GM19328 (cell line): ENCODE measurements at regions not wholly inside any gene's neighbourhood (a gene's known extent, or its start where the extent isn't known, plus 50 kb on each side); places are given as distances from the start of the nearest gene placed in this dataset.

Source experiments
- ATAC-seq: cut with Tn5 transposase; IDR thresholded peaks from one replicate; pipeline ENCODE4 v1.9.1; 2021; ENCODE audit warnings: mild to moderate bottlenecking, moderate library complexity; ENCODE audit not compliant: unreplicated experiment

DNA sequence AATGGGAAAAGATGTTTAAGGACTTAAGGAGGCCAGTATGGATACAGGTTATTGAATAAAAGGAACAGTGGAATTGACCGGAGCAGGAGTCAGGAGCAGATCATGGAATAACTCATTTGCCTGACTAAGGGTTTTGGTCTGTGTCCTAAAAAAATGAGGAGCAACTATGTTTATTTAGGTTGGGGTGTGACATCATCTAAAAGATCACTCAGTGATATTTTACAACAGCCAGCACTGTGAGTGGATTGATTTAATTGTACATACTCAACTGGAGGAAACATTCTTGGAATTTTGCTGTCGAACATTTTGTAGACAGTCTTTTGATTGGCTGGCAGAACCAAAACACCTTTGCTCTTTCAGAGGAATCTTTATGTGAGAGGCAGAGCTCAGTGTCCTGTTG, 348.6 kb upstream of the CDIN1 start:
- ATAC-seq: no peak

DNA sequence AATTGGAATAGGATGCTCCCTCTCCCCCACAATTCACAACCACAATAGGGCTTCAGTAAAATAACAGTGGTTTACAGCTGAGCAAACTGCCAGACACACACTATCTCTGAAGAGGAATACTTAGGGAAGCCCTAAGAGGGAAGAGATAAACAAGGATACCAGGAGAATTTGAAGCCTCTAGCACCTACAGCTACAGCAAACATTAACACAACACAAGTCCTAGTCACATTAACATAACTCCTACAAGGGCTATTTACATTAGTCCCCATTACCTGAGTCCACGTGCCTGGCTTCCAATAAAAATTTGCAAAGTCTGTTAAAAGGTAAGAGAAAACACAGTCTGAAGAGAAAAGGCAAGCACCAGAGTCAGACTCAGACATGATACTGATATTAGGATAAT, 346.9 kb upstream of the CDIN1 start:
- no peak for ATAC-seq

DNA sequence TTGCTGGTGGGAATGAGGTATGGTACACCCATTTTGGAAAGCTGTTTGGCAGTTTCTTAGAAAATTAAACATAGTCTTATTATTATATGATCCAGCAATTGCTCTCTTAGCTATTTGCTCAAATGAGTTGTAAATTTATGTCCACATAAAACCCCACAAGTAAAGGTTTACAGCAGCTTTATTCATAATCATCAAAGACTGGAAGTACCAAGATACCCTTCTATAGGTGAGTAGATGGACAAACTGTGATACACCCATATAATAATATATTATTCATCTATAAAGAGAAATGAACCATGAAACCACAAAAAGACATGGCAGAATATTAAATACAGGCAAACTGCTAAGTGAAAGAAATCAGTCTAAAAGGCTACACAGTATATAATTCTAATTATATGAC, 344.7 kb upstream of the CDIN1 start:
- no peak for ATAC-seq

DNA sequence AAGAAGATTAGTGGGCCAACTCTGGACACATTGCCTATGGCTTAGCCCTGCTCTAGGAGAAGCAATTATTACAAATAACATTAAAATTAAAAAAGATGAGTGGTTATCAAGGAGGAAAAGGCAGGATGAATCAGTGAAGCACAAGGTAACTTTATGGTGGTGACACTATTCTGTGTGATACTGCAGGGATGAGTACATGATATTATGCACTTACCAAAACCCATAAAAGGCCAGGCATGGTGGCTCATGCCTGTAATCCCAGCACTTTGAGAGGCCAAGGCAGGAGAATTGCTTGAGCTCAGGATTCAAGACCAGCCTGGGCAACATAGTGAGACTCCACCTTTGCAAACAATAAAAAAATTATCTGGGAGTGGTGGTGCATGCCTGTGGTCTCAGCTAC, 344.3 kb upstream of the CDIN1 start:
- no peak for ATAC-seq

DNA sequence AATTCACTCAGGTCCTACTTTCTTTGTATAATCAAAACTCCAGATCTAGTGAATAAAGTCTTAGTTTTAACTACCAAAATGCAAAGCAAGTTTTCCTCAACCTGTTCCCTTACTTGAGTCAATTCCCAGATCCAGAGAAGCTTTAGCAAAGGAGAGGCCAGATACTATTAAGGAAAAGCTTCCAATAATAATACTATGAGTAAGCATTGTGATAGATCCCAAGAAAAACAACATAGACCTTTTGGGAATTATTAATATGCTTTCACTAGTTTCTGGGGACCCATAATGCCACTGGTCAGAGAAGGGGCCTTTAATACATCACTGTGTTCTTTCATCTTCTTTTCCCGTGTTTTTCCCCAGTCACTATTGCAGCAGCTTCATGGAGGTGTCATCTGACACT, 339.9 kb upstream of the CDIN1 start:
- ATAC-seq: no peak

DNA sequence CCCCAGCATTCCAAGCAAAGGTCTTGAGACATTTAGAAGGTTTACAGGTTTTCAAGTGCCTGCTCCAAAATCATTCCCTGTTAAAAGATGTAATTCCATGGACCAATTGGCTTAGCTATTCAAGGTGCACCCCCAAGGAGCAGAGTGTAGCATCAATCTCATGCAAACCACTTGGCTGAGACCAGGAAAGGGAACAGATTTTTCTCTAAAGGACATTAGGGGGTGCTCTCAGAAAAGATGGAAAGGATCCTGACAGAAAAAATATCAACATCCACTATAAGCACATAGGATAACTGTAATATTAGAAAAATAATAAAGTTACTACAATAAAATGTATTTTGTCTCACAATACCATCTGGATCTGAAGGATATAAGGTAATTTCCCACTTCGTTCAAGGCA, 328.0 kb upstream of the CDIN1 start:
- ATAC-seq: no peak

DNA sequence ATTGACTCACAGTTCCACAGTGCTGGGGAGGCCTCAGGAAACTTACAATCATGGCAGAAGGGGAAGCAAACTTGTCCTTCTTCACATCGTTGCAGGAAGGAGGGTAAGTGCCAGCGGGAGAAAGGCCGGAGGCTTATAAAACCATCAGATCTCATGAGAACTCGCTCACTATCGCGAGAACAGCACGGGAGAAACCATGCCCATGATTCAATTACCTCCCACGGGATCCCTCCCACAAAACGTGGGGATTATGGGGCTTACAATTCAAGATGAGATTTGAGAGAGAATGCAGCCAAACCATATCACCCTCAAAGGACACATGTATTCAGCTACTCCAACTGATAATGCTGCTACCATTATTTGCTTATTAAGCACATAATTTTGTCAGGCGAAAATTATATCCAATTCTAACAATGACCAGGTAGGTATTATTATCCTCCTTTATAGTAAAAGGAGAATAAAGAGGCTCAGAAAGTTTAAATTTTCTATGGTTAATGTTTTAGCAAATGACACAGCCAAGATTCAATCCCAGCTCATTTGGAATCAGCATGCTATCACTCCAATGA, 327.2 kb upstream of the CDIN1 start:
- no peak for ATAC-seq

DNA sequence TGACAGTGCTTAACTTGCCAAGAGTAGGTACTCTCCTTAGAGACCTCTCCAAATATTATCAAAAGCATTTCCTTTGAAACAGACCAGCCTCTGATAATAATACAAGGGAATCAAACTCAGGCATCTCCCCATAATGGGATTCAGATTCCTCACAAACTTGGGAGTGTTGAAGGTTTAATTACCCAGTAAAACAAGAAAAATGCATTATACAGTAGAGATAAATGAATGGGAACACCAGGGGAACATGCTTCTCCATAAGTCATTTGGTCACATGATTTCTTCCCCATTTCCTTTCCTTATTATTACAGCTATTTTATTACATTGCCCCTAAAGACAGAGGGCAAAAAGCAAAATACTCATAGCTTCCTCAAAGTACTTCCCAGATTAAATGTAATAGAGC, 325.0 kb upstream of the CDIN1 start:
- no peak for ATAC-seq

DNA sequence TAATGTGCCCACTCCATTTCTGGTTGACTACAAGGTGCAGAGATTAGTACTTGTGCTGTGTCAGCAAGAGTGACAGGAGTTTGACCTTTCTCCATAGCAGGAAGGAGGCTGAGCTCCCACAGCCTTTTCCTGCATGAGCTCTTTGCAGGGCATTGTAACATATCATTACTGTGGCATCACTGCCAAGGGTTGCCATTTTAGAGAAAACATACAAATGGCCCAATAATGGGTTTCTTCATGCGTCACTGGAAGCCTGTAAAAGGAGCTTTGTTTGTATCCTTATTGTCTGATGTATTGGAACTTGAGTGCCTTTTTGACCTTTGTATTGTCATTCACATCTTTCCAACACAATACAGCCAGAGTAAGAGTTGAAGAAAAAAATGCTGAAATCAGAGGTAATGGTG, 323.0 kb upstream of the CDIN1 start:
- no peak for ATAC-seq

DNA sequence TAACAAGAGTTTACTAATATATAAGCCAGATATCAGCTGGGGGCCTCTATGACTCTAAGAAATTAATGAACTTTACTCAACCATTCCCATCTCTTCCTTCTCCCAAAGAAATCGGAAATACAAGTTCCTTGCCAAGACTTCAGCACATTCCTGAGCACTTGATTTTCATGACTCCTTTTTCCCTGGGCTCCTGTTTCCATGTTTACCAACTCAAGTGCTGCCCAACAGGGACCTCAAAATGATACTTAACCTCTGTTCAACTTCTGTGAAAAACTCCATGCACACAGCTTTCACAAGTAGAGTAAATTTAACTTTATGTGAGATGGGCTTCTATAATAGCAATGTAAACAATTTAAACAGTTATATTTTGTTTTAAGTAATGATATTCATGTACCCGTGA, 315.8 kb upstream of the CDIN1 start:
- ATAC-seq: no peak

DNA sequence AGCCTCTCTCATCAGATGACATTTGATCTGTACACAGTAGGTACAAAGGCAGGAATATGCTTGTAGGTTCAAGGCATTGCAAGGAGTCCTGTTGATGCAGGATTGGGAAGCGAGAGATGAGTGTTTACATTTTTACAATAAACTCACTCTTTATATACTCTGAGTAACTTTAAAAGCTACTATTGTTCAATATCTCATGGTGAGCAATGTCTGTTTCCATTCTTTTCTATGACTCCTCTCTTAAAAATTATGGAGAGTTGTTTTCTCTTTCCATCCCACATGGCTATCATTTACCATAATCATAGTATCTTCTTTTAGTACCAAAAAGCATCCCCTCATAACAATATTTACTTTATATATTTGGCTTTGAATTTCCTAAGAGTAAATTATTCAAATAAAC, 314.0 kb upstream of the CDIN1 start:
- no peak for ATAC-seq

DNA sequence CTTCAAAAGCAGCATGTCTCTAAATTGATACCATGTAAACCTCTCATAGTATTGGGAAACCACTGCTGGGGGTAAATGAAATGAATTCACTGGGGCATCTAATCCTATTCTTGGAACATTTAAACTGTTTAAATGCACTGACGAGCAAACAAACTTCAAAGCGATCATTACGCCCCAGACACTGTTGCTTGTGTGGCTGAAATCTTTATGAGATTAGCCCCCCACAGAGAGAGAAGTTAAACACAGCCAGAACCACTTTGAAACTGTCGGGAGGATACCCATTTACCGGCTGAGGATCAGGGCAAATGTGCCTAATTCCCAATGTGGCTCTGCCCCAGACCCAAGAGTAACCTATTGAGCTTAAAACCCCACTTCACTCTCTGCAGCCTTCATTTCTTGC, 308.4 kb upstream of the CDIN1 start:
- ATAC-seq: no peak

DNA sequence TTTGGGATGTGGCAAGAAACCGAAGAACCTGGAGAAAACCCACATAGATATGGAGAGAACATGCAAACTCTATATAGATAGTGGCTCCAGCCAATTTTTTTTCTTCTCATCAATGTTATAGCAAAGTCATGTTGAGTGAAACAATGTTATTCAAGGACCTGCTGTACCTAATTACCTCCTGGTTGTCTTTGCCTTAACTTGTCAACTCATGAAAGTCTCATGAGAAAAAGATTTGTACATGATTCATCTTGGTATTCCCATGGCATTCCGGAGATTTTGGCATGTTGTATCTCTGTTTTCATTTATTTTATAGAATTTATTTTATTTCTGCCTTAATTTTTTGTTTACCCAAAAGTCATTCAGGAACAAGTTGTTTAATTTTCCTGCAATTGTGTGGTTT, 303.8 kb upstream of the CDIN1 start:
- no peak for ATAC-seq

DNA sequence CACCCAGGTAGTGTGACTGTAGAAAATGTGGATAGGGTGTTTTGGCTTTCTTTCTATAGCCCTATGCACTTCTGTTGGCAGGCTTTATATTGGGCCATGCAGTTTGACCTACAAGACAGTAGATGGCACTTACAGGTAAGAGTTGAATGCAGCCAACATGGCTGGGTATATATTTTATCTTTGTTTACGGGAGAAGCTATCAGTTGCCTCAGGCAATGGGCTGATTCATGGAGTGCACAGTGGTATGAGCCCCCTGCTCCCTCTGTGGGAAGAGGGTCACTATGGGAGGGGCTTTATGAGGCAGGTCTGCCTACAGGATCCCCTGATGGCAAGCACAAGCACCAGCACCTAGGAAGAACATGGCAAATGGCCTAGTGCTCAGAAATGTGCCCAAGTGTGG, 301.2 kb upstream of the CDIN1 start:
- no peak for ATAC-seq

DNA sequence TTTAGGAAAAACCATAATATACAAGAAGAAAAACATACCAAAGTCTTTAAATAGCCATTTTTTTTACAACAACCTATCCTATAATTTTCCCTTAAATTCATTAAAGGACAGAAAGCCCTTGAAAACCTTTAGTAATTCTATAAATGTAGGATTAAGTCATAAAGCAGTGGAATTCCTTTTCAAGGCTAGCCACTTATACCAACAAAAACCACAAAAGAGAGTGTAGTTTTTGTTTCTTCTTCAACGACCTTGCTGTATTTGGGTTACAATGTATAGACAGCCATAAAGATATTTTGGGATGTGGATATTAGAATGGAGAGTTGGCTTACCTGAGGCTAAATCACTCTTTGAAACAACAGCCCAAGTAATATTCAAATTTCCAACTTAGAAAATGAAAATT, 296.6 kb upstream of the CDIN1 start:
- ATAC-seq: no peak

DNA sequence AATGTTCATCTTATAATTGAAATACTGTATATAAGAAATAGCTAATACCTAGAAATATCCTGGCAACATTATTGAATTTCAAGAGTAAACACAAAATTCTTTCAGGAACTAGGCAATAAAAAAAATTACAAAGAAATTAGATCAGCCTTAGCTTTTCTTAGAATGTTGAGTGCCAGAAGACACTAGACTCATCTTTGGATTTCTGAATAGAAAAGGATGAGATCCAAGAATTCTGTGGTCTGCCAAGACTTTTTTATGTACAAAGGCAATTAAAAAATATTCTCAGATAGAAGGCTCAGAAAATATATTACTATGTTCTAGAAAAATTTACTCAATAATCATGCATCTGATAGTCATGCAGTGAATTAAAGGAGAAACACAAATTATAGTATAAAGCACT, 294.5 kb upstream of the CDIN1 start:
- ATAC-seq: no peak

DNA sequence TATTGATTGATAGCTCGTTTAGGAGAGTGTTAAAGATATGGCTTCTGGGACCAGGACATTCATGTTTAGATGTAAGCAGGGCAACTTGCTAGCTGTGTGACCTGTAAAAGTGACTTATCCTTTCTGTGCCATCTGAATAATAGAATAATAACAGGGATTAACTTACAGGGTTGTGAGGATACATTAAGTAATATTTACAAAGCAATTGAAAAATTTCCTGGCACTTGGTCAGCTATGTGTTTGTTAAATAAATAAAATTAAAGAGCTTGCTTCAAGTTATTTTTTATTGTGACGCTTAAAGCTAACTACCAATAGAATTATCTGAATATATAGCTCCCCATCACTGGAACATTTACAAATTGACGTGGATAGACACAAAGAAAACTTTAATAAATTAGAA, 287.9 kb upstream of the CDIN1 start:
- no peak for ATAC-seq

DNA sequence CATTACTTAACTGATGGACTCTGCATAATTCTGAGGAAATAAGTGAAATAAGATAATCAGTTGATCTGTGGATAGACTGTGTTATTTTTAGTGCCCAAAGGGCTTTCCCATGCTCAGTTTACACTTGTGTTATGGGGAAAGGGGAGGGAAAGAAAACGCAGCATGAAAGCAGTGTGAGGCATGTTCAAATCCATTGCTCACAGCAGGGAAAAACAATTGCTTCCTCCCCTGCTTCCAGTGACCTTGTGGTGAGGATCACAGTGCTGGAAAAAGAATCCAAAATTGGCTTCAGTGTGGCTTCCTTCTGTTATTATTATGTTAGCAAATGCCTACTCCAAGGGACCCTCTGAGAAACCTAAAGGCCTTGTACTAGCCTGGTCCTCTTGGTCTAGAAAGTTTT, 285.1 kb upstream of the CDIN1 start:
- ATAC-seq: no peak

DNA sequence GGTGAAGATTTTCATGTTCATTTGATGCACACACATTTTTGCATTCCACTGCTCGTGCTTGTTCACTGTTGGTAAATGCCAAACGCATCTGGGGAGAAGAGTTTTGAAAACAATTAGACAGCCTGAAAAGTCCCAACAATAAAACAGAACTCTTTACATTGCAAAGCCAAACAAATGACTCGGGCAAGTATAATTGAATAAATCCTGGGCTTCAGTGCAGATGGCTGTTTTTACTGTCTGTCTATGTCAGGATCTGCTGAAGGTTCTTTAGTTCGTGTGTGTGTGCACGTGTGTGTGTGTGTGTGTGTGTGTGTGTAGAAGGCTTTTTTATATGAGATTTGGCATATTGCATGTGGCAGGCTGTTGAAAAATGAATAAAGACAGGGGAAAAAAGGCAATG, 277.5 kb upstream of the CDIN1 start:
- ATAC-seq: no peak

DNA sequence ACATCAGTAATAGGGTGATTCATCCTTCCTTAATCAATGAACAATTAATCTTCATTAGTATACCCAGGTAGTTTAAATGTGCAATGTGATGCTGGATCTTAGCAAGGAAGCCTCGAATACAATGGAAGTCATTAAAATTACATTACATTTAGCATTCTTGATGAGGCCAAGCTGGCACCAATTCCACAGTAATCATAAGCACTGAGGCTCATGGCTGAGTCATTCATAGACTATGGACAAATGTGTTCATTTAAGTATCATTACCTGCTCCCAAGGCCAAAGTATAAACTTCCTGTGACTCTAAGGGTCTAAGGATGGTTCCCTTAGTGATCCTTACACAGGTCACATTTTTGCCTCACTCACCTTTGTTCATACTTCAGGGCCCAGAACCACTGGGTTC, 266.4 kb upstream of the CDIN1 start:
- ATAC-seq: no peak

DNA sequence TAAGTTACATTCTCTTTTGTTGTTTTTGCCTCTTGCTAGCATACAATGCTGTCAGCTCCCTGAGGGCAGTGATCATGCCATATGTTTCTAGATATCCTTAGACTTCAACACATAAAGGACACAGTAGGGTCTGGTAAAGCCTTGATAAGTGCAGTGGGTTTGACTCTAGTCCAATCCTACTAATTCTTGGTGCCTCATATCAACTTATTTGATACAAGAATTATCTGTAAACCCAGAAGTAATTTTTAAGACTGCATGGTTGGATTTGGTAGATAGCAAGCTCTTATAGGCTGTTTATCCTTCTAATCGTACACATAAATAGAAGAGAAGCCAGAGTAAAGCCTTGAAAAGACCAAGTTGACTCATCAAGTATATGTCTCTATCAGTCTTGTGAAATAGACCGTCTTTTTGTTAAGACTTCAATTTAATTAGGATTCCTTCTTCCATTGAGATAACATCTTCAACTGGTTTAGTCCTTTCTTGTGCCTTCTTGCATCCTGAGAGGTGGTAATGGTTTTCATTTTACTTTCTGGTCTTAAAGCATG, 265.6 kb upstream of the CDIN1 start:
- no peak for ATAC-seq

DNA sequence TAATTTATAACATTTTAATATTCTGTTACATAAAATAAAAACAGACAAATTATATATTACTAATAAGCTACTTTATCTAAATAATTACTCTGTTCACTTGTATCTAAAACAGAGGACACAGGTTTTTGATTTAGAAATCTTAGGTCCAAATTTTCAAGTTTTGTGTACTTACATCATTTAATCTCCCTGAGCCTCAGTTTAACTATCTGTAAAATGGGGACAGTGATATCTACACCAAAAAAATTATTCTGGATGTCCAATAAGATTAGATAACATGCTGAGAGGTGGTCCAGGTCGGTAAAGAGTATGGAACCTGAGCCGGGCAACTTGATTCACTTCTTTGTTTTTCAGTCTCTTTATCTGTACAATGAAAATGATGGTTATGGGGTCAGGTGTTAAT, 263.8 kb upstream of the CDIN1 start:
- ATAC-seq: no peak

DNA sequence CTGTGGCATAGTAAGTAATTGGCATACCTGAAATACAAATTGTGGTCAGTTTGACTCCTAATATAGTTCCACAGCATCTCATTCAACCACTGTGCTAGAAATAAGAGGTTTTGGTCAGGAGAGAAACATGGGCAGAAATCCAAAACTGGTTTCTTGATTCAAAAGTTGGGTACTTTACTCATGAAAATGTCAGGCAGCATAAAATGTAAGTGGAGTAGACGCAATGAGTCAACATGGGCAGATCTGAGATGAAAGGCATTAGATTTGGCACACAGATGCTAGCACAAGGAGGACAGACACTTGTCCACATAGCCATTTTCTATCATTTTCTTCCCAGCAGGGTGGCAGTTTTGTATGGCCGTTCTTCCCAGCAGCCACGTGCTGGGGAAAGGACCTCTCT, 255.8 kb upstream of the CDIN1 start:
- no peak for ATAC-seq

DNA sequence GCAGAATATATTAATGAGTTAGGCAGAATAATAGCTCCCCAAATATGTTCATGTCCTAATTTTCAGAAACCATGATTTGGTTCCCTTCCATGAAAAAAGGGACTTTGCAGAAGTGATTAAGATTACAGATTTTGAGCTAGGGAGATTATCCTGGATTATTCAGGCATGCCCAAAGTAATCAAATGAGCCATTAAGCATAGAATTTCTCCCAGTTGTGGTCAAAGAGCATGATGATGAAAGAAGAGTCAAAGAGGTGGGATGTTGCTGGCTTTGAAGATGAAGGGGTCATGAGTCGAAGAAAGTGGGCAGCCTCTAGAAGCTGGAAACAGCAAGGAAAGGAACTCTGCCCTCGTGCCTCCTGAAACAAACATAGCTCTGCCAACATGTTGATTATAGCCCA, 254.2 kb upstream of the CDIN1 start:
- ATAC-seq: no peak
